HEK293 (cell line): ENCODE measurements at regions not wholly inside any gene's neighbourhood (a gene's known extent, or its start where the extent isn't known, plus 50 kb on each side); places are given as distances from the start of the nearest gene placed in this dataset.

ENCODE experiments used
- CTCF ChIA-PET: fragments of 350-600 bp; formaldehyde crosslinking; extraction: SDS; loops from one replicate; lab custom pipeline; 2021; ENCODE audit warnings: antibody characterized with exemption; lab: Yijun Ruan, JAX
- POLR2A ChIA-PET: fragments of 300-600 bp; formaldehyde crosslinking; extraction: SDS; loops from one replicate; lab custom pipeline; 2020; ENCODE audit warnings: antibody characterized with exemption, inconsistent platforms; lab: Yijun Ruan, JAX
- H3K27ac ChIP-seq: fragments of 200-500 bp; sonication (Bioruptor generic); 2 replicates; pipeline ENCODE4 v1.5.1; 2014; ENCODE audit warnings: low read depth, low read length, control low read depth, inconsistent platforms; ENCODE audit errors: extremely low read depth
- H3K36me3 ChIP-seq, 2 experiments: fragments of 200-500 bp in 1 of 2; sonication (Bioruptor generic) in 1 of 2; 1 replicate in 1 of 2; 2 replicates in 1 of 2; pipeline ENCODE4 v1.5.1; 2014 to 2017; ENCODE audit warnings: inconsistent platforms in 2 of 2, low read length in 2 of 2; ENCODE audit not compliant: control insufficient read depth in 2 of 2, insufficient read depth in 1 of 2
- H3K4me1 ChIP-seq: fragments of 200-500 bp; sonication (Bioruptor generic); 2 replicates; pipeline ENCODE4 v1.5.1; 2014; ENCODE audit warnings: mild to moderate bottlenecking, low read length, inconsistent platforms; ENCODE audit not compliant: control insufficient read depth, insufficient read depth
- H3K4me3 ChIP-seq: 2 replicates; pipeline ENCODE4 v1.5.1; 2011; ENCODE audit warnings: low read depth, mild to moderate bottlenecking, control low read depth, low read length, moderate library complexity
- H3K9me3 ChIP-seq: fragments of 200-500 bp; sonication (Bioruptor generic); 2 replicates; pipeline ENCODE4 v1.5.1; 2014; ENCODE audit warnings: low read depth, low read length, inconsistent platforms; ENCODE audit not compliant: control insufficient read depth, insufficient read depth
- ATF2 ChIP-seq: fragments of 450-650 bp; formaldehyde crosslinking; IDR thresholded peaks from 2 replicates; pipeline ENCODE4 v1.5.1; 2016; ENCODE audit warnings: missing biosample characterization, missing genetic modification characterization, low read depth
- ELK4 ChIP-seq: IDR thresholded peaks from 2 replicates; pipeline ENCODE4 v1.6.1; 2011; ENCODE audit warnings: mild to moderate bottlenecking, low read depth, low read length, borderline replicate concordance
- ZBTB10 ChIP-seq: fragments of 450-650 bp; formaldehyde crosslinking; IDR thresholded peaks from 2 replicates; pipeline ENCODE4 v1.5.1; 2016; ENCODE audit warnings: missing biosample characterization, missing genetic modification characterization
- ZBTB26 ChIP-seq: fragments of 450-650 bp; formaldehyde crosslinking; optimal IDR thresholded peaks from 2 replicates; pipeline ENCODE3; 2016; ENCODE audit warnings: missing biosample characterization, mild to moderate bottlenecking, missing genetic modification characterization
- ZFHX2 ChIP-seq: fragments of 450-650 bp; formaldehyde crosslinking; conservative IDR thresholded peaks from 2 replicates; pipeline ENCODE4 v1.5.1; 2016; ENCODE audit warnings: missing biosample characterization, missing genetic modification characterization
- ZNF121 ChIP-seq: fragments of 450-650 bp; formaldehyde crosslinking; IDR thresholded peaks from 2 replicates; pipeline ENCODE4 v1.5.1; 2016; ENCODE audit warnings: missing biosample characterization, missing genetic modification characterization
- ZNF214 ChIP-seq: fragments of 450-650 bp; formaldehyde crosslinking; IDR thresholded peaks from 2 replicates; pipeline ENCODE4 v1.5.1; 2017; ENCODE audit warnings: missing biosample characterization, mild to moderate bottlenecking, missing genetic modification characterization, borderline replicate concordance
- ZNF24 ChIP-seq: fragments of 450-650 bp; formaldehyde crosslinking; IDR thresholded peaks from 2 replicates; pipeline ENCODE4 v1.5.1; 2016; ENCODE audit warnings: missing biosample characterization, missing genetic modification characterization
- ZNF26 ChIP-seq: fragments of 450-650 bp; formaldehyde crosslinking; IDR thresholded peaks from 2 replicates; pipeline ENCODE4 v1.5.1; 2016; ENCODE audit warnings: missing biosample characterization, missing genetic modification characterization
- ZNF280C ChIP-seq: fragments of 450-650 bp; formaldehyde crosslinking; IDR thresholded peaks from 2 replicates; pipeline ENCODE4 v1.5.1; 2016; ENCODE audit warnings: missing biosample characterization, missing genetic modification characterization
- ZNF324 ChIP-seq: fragments of 450-650 bp; formaldehyde crosslinking; IDR thresholded peaks from 2 replicates; pipeline ENCODE4 v1.5.1; 2016; ENCODE audit warnings: missing biosample characterization, missing genetic modification characterization
- ZNF366 ChIP-seq: fragments of 450-650 bp; formaldehyde crosslinking; conservative IDR thresholded peaks from 2 replicates; pipeline ENCODE4 v1.5.1; 2016; ENCODE audit warnings: missing biosample characterization, missing genetic modification characterization
- ZNF488 ChIP-seq: fragments of 450-650 bp; formaldehyde crosslinking; IDR thresholded peaks from 2 replicates; pipeline ENCODE4 v1.5.1; 2016; ENCODE audit warnings: missing biosample characterization, missing genetic modification characterization
- ZNF544 ChIP-seq: fragments of 450-650 bp; formaldehyde crosslinking; IDR thresholded peaks from 2 replicates; pipeline ENCODE4 v1.5.0; 2017; ENCODE audit warnings: missing biosample characterization, missing genetic modification characterization
- ZNF555 ChIP-seq: fragments of 450-650 bp; formaldehyde crosslinking; conservative IDR thresholded peaks from 2 replicates; pipeline ENCODE4 v1.5.1; 2017; ENCODE audit warnings: missing biosample characterization, mild to moderate bottlenecking, missing genetic modification characterization, inconsistent platforms
- ZNF654 ChIP-seq: fragments of 450-650 bp; formaldehyde crosslinking; IDR thresholded peaks from 2 replicates; pipeline ENCODE4 v1.5.1; 2016; ENCODE audit warnings: low read depth, missing biosample characterization, missing genetic modification characterization

- TF ChIP-seq ZNF555, result no peak
- no peak for TF ChIP-seq ZNF121
- no peak for TF ChIP-seq ZBTB26 (tag by site-specific recombination)
These were observed 60.6 kb downstream of the TMEM174 start (continued) for GRCh38 chr5:73233461-73234203.

GRCh38 chr5:73233053-73233460, 60.1 kb downstream of the TMEM174 start:
- Histone ChIP-seq H3K9me3 (no peaks in the 10 kb centered on the region), H3K4me3 (no peak overlapping the region)

GRCh38 chr5:73232266-73233041, 59.5 kb downstream of the TMEM174 start:
- H3K36me3 ChIP-seq, result no peaks in the 10 kb centered on the region
- CTCF ChIA-PET, result interaction anchor here (0.7 kb wide), 1 partner anchor 146 kb away, joined by 4 read pairs; no protein-coding TSS in a partner anchor
- TF ChIP-seq ZFHX2 (tag by site-specific recombination) (no peak), ZNF544 (tag by site-specific recombination) (no peak), ELK4 (no peak), ZBTB10 (tag by site-specific recombination) (no peak), ZNF654 (tag by site-specific recombination) (no peak), ZNF26 (tag by site-specific recombination) (no peak), ATF2 (tag by site-specific recombination) (no peak), ZNF280C (no peak), ZNF488 (no peak), ZNF366 (tag by site-specific recombination) (no peak), ZNF214 (tag by site-specific recombination) (no peak)

More at GRCh38 chr5:73233053-73233460, 60.1 kb downstream of the TMEM174 start:
- Histone ChIP-seq H3K36me3 (no peaks in the 10 kb centered on the region), H3K27ac (no peak overlapping the region), H3K4me1 (no peaks in the 10 kb centered on the region)
- TF ChIP-seq ZNF324 (tag by site-specific recombination), result no peak
- no peak for TF ChIP-seq ZNF24 (tag by site-specific recombination)
- POLR2A ChIA-PET, result no interaction called here
- CTCF ChIA-PET, result interaction anchor here (0.7 kb wide), 1 partner anchor 147 kb away, joined by 4 read pairs; no protein-coding TSS in a partner anchor

More at GRCh38 chr5:73232266-73233041, 59.5 kb downstream of the TMEM174 start:
- Histone ChIP-seq H3K9me3 (no peaks in the 10 kb centered on the region), H3K27ac (no peak overlapping the region), H3K4me3 (no peak overlapping the region), H3K4me1 (no peaks in the 10 kb centered on the region)
- POLR2A ChIA-PET, result no interaction called here
